Spleen (tissue), 11 donors: ENCODE measurements at regions not wholly inside any gene's neighbourhood (a gene's known extent, or its start where the extent isn't known, plus 50 kb on each side); places are given as distances from the start of the nearest gene placed in this dataset.

Source experiments
- DNase-seq: peaks from one replicate; pipeline ENCODE4 v3.0.0-alpha.2; 2020
- H3K27ac ChIP-seq, 8 donors: fragments of 200-600 bp; sonication (generic) in 7 of 8; 1 replicate in 4 of 8; 2 replicates in 4 of 8; pipeline versions ENCODE4 v1.5.0 to v1.8.0; 2016 to 2021; ENCODE audit warnings: inconsistent platforms in 4 of 8, mild to moderate bottlenecking in 4 of 8, moderate library complexity in 1 of 8
- H3K27me3 ChIP-seq, 7 donors: fragments of 200-600 bp; sonication (generic) in 6 of 7; replicated peaks in 1 of 7; 1 replicate in 4 of 7; 2 replicates in 3 of 7; pipeline versions ENCODE4 v1.5.0 to v1.8.0; 2016 to 2021; ENCODE audit warnings: inconsistent platforms in 3 of 7, mild to moderate bottlenecking in 1 of 7
- H3K36me3 ChIP-seq, 6 donors: fragments of 200-600 bp; sonication (generic) in 5 of 6; 1 replicate in 4 of 6; 2 replicates in 2 of 6; pipeline versions ENCODE4 v1.5.0 to v1.8.0; 2016 to 2021; ENCODE audit warnings: inconsistent platforms in 2 of 6
- H3K4me1 ChIP-seq, 6 donors: fragments of 200-600 bp; sonication (generic) in 5 of 6; 1 replicate in 3 of 6; 2 replicates in 3 of 6; pipeline versions ENCODE4 v1.5.0 to v1.8.0; 2016 to 2021; ENCODE audit warnings: inconsistent platforms in 3 of 6
- H3K4me3 ChIP-seq, 8 donors: fragments of 200-600 bp; sonication (generic) in 7 of 8; 1 replicate in 4 of 8; 2 replicates in 4 of 8; pipeline versions ENCODE4 v1.5.0 to v1.8.0; 2016 to 2021; ENCODE audit warnings: inconsistent platforms in 4 of 8, mild to moderate bottlenecking in 4 of 8, moderate library complexity in 2 of 8
- H3K9me3 ChIP-seq, 8 donors: fragments of 200-600 bp; sonication (generic) in 7 of 8; 1 replicate in 4 of 8; 2 replicates in 4 of 8; pipeline versions ENCODE4 v1.5.0 to v1.8.0; 2016 to 2021; ENCODE audit warnings: inconsistent platforms in 4 of 8
- POLR2A ChIP-seq, 3 donors: fragments of 450-650 bp; IDR thresholded peaks; one replicate each; pipeline ENCODE4 v1.5.1; 2017; ENCODE audit warnings: antibody characterized with exemption in 3 of 3, mild to moderate bottlenecking in 1 of 3
- POLR2AphosphoS5 ChIP-seq, 3 donors: sonication (generic); formaldehyde crosslinking; IDR thresholded peaks; one replicate each; pipeline ENCODE4 v1.5.1; 2017; ENCODE audit warnings: antibody characterized with exemption in 3 of 3
- WGBS, 5 donors: extraction: QIAGEN DNeasy Blood & Tissue Kit in 3 of 5; methylation state at CpG; one replicate each; pipeline versions ENCODE4 v1.1.5 to v1.1.7; 2013 to 2018; 5-methylcytosine and 5-hydroxymethylcytosine counted together
- intact Hi-C: fragments of 100-400 bp; cut with DNase I; formaldehyde crosslinking; loops from one replicate; pipeline ENCODE4 v1.15.0; 2023; ENCODE audit warnings: low total_unique reads
- TF ChIP-seq, protein P1 (sequence below), 11 experiments: fragments of 200-600 bp in 7 of 11; fragments of 450-650 bp in 4 of 11; sonication (generic) in 4 of 11; IDR thresholded peaks in 8 of 11; conservative IDR thresholded peaks in 3 of 11; 1 replicate in 7 of 11; 2 replicates in 4 of 11; pipeline versions ENCODE4 v1.4.0 to v1.8.0; 2016 to 2021; ENCODE audit warnings: antibody characterized with exemption in 11 of 11, inconsistent platforms in 4 of 11, mild to moderate bottlenecking in 1 of 11
- donor health status: healthy with polysubstance abuse.
- donor health status: DM: no; HTN: no; CAD: no; lungs with moderate emphysema.
- donor health status: DM: no; HTN: no; CAD: no.
- donor health status: Bipolar disorder and iron deficiency.
- donor health status: healthy.
- donor health status: DM: no; HTN: no; CAD: no.
- donor health status: DM: yes; HTN: yes; CAD: no.

DNA sequence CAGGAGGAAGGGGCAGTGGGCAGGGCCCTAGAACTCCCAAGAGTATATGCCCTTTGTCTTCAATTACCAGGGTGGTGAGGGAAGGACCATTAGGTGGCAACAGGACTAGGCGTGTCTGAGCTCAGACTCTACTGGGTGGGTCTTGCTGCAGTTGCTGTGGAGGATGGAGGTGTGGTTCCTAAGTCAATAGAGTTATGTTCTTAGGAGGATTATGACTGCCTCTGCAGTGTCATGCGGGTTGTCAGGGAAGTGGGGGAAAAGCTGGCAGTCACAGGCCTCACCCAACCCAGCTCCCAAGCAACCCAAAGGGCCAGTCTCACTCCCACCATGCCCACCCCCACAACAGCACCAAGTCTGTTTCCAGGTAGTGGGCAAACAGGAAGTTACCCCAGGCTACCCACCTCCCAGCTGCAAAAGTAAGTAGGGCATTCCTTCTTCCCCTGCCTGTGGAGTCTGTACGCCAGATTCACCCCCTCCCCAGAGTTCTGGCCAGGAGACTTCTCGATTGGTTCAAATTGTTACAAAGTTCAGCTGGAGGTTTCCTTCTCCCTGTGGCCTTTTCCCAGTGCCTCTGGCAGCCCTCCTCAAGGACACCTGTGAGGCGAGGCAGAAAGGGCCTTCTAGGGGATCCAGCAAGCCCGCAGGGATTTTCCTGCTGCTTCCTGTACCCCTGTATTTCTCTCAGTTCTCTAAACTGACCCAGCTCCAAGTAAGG, 145.3 kb downstream of the HINT1 start:
- no peak overlapping the region for H3K27ac ChIP-seq
- intact Hi-C loops, result no loop called here
- peaks cover 0 to 11% (median 5%) of the 10 kb centered on the region in 8 donors for H3K9me3 ChIP-seq
- no peaks in the 10 kb centered on the region for H3K4me1 ChIP-seq
- no peaks in the 10 kb centered on the region for H3K36me3 ChIP-seq
- DNase-seq, result no peak
- no peak overlapping the region for H3K4me3 ChIP-seq
- no peaks in the 10 kb centered on the region for H3K27me3 ChIP-seq
- WGBS, 5 donors, result 75 to 84% (median 79%) methylated on average over 6 of the region's 6 CpGs
- TF ChIP-seq POLR2AphosphoS5 (IDR thresholded peaks at IDR 0.05), result no peak
- TF ChIP-seq, protein P1, sequence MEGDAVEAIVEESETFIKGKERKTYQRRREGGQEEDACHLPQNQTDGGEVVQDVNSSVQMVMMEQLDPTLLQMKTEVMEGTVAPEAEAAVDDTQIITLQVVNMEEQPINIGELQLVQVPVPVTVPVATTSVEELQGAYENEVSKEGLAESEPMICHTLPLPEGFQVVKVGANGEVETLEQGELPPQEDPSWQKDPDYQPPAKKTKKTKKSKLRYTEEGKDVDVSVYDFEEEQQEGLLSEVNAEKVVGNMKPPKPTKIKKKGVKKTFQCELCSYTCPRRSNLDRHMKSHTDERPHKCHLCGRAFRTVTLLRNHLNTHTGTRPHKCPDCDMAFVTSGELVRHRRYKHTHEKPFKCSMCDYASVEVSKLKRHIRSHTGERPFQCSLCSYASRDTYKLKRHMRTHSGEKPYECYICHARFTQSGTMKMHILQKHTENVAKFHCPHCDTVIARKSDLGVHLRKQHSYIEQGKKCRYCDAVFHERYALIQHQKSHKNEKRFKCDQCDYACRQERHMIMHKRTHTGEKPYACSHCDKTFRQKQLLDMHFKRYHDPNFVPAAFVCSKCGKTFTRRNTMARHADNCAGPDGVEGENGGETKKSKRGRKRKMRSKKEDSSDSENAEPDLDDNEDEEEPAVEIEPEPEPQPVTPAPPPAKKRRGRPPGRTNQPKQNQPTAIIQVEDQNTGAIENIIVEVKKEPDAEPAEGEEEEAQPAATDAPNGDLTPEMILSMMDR (IDR thresholded peaks at IDR 0.05 in 8 of 11, conservative IDR thresholded peaks at IDR 0.05 in 3 of 11), result no peak
- no peak for TF ChIP-seq POLR2A (IDR thresholded peaks at IDR 0.05)

DNA sequence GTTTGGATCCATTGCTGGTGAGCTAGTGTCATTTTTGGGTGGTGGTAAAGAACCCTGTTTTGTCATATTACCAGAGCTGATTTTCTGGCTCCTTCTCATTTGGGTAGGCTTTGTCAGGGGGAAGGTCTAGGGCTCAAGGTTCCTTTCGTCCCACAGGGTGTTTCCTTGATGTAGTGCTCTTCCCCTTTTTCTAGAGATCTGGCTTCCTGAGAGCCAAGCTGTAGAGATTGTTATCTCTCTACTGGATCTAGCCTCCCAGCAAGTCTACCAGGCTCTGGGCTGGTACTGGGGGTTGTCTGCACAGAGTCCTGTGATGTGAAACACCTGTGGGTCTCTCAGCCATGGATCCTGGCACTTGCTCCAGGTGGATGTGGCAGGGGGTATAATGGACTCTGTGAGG, 145.9 kb downstream of the HINT1 start:
- H3K4me3 ChIP-seq, result no peak overlapping the region
- TF ChIP-seq POLR2A (IDR thresholded peaks at IDR 0.05) (no peak), POLR2AphosphoS5 (IDR thresholded peaks at IDR 0.05) (no peak)
- TF ChIP-seq, protein P1 (IDR thresholded peaks at IDR 0.05 in 8 of 11, conservative IDR thresholded peaks at IDR 0.05 in 3 of 11), result no peak
- H3K27me3 ChIP-seq, result no peaks in the 10 kb centered on the region
- no peaks in the 10 kb centered on the region for H3K4me1 ChIP-seq
- peaks cover 0 to 11% (median 5%) of the 10 kb centered on the region in 8 donors for H3K9me3 ChIP-seq
- WGBS, 5 donors, result 15 to 25% (median 21%) methylated on average over 1 of the region's 1 CpG
- no peak overlapping the region for H3K27ac ChIP-seq
- intact Hi-C loops, result no loop called here
- no peak for DNase-seq
- no peaks in the 10 kb centered on the region for H3K36me3 ChIP-seq

DNA sequence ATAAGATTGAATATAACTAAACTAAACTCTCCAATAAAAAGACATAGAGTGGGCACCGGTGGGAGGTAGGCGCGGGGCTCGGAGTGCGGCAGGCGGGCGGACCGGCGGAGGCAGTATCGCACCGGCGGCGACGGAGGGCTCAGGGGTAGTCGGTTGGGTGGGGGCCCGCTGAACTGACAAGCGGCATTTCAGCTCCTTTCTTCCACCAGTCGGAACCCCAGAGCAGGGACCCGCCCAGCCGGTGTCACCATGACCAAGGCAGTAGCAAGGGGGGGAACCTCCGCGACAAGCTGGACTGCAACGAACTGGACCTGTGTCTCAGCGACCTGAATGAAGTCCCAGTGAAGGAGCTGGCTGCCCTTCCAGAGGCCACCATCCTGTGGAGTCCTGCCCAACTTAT, 156.7 kb downstream of the HINT1 start:
- no peak for TF ChIP-seq POLR2AphosphoS5 (IDR thresholded peaks at IDR 0.05)
- TF ChIP-seq, protein P1 (IDR thresholded peaks at IDR 0.05 in 8 of 11, conservative IDR thresholded peaks at IDR 0.05 in 3 of 11), result no peak
- no peak for TF ChIP-seq POLR2A (IDR thresholded peaks at IDR 0.05)
- WGBS, 5 donors, result 81 to 94% (median 90%) methylated on average over 24 of the region's 24 CpGs
- Histone ChIP-seq H3K4me1 (no peaks in the 10 kb centered on the region), H3K4me3 (no peak overlapping the region), H3K36me3 (no peaks in the 10 kb centered on the region), H3K27me3 (no peaks in the 10 kb centered on the region), H3K27ac (no peak overlapping the region), H3K9me3 (no peaks in the 10 kb centered on the region)
- intact Hi-C loops, result no loop called here
- no peak for DNase-seq

DNA sequence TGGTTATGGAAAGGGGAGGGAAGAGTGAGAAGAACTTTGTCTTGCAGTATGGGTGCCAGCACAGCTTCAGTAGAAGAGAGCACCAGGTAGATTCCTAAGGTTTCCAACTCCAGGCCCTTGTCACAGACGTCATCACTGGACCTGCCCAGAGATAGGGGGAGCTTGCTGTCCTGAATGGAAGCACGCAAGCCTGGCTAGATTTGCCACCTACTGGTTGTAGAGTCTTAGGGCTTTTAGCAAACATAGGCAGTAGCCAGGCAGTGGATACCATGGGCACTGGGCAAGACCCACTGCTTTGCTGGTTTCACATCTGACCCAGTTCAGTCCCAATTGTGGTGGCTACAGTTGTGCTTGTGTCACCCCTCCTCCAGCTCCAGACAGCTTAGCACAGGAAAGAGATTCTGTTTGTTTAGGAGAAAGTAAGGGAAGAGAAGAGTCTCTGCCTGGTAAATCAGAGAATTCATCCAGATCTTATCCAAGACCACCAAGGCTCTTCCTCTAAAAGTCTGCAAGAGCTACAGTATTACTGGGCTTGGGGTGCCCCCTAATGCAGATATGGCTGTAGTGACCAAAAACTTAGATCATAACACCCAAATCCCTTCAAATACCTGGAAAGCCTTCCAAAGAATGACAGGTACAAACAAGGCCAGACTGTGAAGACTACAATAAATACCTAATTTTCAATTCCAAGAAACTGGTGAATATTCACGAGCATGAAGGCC, 158.9 kb downstream of the HINT1 start:
- H3K36me3 ChIP-seq, result no peaks in the 10 kb centered on the region
- 45 to 72% (median 56%) methylated on average over 3 of the region's 3 CpGs for WGBS, 5 donors
- no peak for DNase-seq
- H3K9me3 ChIP-seq, result no peaks in the 10 kb centered on the region
- no peak overlapping the region for H3K27ac ChIP-seq
- no peak overlapping the region for H3K4me3 ChIP-seq
- TF ChIP-seq, protein P1 (IDR thresholded peaks at IDR 0.05 in 8 of 11, conservative IDR thresholded peaks at IDR 0.05 in 3 of 11), result no peak
- TF ChIP-seq POLR2A (IDR thresholded peaks at IDR 0.05) (no peak), POLR2AphosphoS5 (IDR thresholded peaks at IDR 0.05) (no peak)
- intact Hi-C loops, result no loop called here
- H3K4me1 ChIP-seq, result no peaks in the 10 kb centered on the region
- no peaks in the 10 kb centered on the region for H3K27me3 ChIP-seq
